ENCODE measurements at regions not wholly inside any gene's neighbourhood (a gene's known extent, or its start where the extent isn't known, plus 50 kb on each side); places are given as distances from the start of the nearest gene placed in this dataset.
A peak's percentile ranks its signal among the peaks of the same experiment; 100 is the strongest.

- H3K27me3 ChIP-seq (ENCODE audit: control insufficient read depth, insufficient read depth, low read length): no peaks in the 10 kb centered on the region
- 85% methylated on average over 2 of the region's 7 CpGs for WGBS (ENCODE audit: insufficient coverage)
- no peaks in the 10 kb centered on the region for H3K36me3 ChIP-seq (ENCODE audit: control insufficient read depth, insufficient read depth, low read length)
- H3K4me3 ChIP-seq (ENCODE audit: low read depth, low read length): no peak overlapping the region
- H3K27ac ChIP-seq (ENCODE audit: low read depth, low read length): no peak overlapping the region
- no peaks in the 10 kb centered on the region for H3K9me3 ChIP-seq (ENCODE audit: control insufficient read depth, insufficient read depth, low read length)
- H3K4me1 ChIP-seq (ENCODE audit: control insufficient read depth, insufficient read depth, low read length): no peaks in the 10 kb centered on the region
- DNase-seq (ENCODE audit: low read depth in 4 of 6, low spot score in 6 of 6): peak in 1 of 6 donors; percentile 47
Measured at GRCh38 chr2:819601-820000, 131.0 kb upstream of the SNTG2 start.

- Histone ChIP-seq H3K9me3 (ENCODE audit: control insufficient read depth, insufficient read depth, low read length) (no peaks in the 10 kb centered on the region), H3K4me3 (ENCODE audit: low read depth, low read length) (no peak overlapping the region), H3K27ac (ENCODE audit: low read depth, low read length) (no peak overlapping the region), H3K27me3 (ENCODE audit: control insufficient read depth, insufficient read depth, low read length) (no peaks in the 10 kb centered on the region), H3K4me1 (ENCODE audit: control insufficient read depth, insufficient read depth, low read length) (no peaks in the 10 kb centered on the region), H3K36me3 (ENCODE audit: control insufficient read depth, insufficient read depth, low read length) (no peaks in the 10 kb centered on the region)
- WGBS (ENCODE audit: insufficient coverage): 87% methylated on average over 12 of the region's 12 CpGs
- DNase-seq (ENCODE audit: low read depth in 4 of 6, low spot score in 6 of 6): no peak
Measured at GRCh38 chr2:819121-819520, 131.5 kb upstream of the SNTG2 start.

- WGBS (ENCODE audit: insufficient coverage): 83% methylated on average over 5 of the region's 6 CpGs
- Histone ChIP-seq H3K4me3 (ENCODE audit: low read depth, low read length) (no peak overlapping the region), H3K9me3 (ENCODE audit: control insufficient read depth, insufficient read depth, low read length) (no peaks in the 10 kb centered on the region), H3K27me3 (ENCODE audit: control insufficient read depth, insufficient read depth, low read length) (no peaks in the 10 kb centered on the region), H3K4me1 (ENCODE audit: control insufficient read depth, insufficient read depth, low read length) (no peaks in the 10 kb centered on the region), H3K27ac (ENCODE audit: low read depth, low read length) (no peak overlapping the region), H3K36me3 (ENCODE audit: control insufficient read depth, insufficient read depth, low read length) (no peaks in the 10 kb centered on the region)
- no peak for DNase-seq (ENCODE audit: low read depth in 4 of 6, low spot score in 6 of 6)
Measured at GRCh38 chr2:817336-818015, 133.2 kb upstream of the SNTG2 start.

- Histone ChIP-seq H3K27me3 (ENCODE audit: control insufficient read depth, insufficient read depth, low read length) (no peaks in the 10 kb centered on the region), H3K27ac (ENCODE audit: low read depth, low read length) (no peak overlapping the region), H3K4me3 (ENCODE audit: low read depth, low read length) (no peak overlapping the region), H3K9me3 (ENCODE audit: control insufficient read depth, insufficient read depth, low read length) (no peaks in the 10 kb centered on the region), H3K36me3 (ENCODE audit: control insufficient read depth, insufficient read depth, low read length) (no peaks in the 10 kb centered on the region), H3K4me1 (ENCODE audit: control insufficient read depth, insufficient read depth, low read length) (no peaks in the 10 kb centered on the region)
- DNase-seq (ENCODE audit: low read depth in 4 of 6, low spot score in 6 of 6): no peak
- 92% methylated on average over 5 of the region's 5 CpGs for WGBS (ENCODE audit: insufficient coverage)
Measured at GRCh38 chr2:816278-816677, 134.4 kb upstream of the SNTG2 start.

GRCh38 chr2:810397-810796, 133.2 kb upstream of the TMEM18 start:
- H3K27me3 ChIP-seq (ENCODE audit: control insufficient read depth, insufficient read depth, low read length): no peaks in the 10 kb centered on the region
- H3K4me3 ChIP-seq (ENCODE audit: low read depth, low read length): no peak overlapping the region
- no peaks in the 10 kb centered on the region for H3K4me1 ChIP-seq (ENCODE audit: control insufficient read depth, insufficient read depth, low read length)
- no peak for DNase-seq (ENCODE audit: low read depth in 4 of 6, low spot score in 6 of 6)
- no peaks in the 10 kb centered on the region for H3K9me3 ChIP-seq (ENCODE audit: control insufficient read depth, insufficient read depth, low read length)
- 42% methylated on average over 1 of the region's 1 CpG for WGBS (ENCODE audit: insufficient coverage)
- H3K27ac ChIP-seq (ENCODE audit: low read depth, low read length): no peak overlapping the region
- no peaks in the 10 kb centered on the region for H3K36me3 ChIP-seq (ENCODE audit: control insufficient read depth, insufficient read depth, low read length)

GRCh38 chr2:807300-807699, 130.1 kb upstream of the TMEM18 start:
- no peak for DNase-seq (ENCODE audit: low read depth in 4 of 6, low spot score in 6 of 6)
- Histone ChIP-seq H3K27me3 (ENCODE audit: control insufficient read depth, insufficient read depth, low read length) (no peaks in the 10 kb centered on the region), H3K9me3 (ENCODE audit: control insufficient read depth, insufficient read depth, low read length) (no peaks in the 10 kb centered on the region), H3K4me1 (ENCODE audit: control insufficient read depth, insufficient read depth, low read length) (no peaks in the 10 kb centered on the region), H3K27ac (ENCODE audit: low read depth, low read length) (no peak overlapping the region), H3K36me3 (ENCODE audit: control insufficient read depth, insufficient read depth, low read length) (no peaks in the 10 kb centered on the region), H3K4me3 (ENCODE audit: low read depth, low read length) (no peak overlapping the region)
- 95% methylated on average over 5 of the region's 6 CpGs for WGBS (ENCODE audit: insufficient coverage)

- H3K4me3 ChIP-seq (ENCODE audit: low read depth, low read length): no peak overlapping the region
- no peaks in the 10 kb centered on the region for H3K4me1 ChIP-seq (ENCODE audit: control insufficient read depth, insufficient read depth, low read length)
- no peaks in the 10 kb centered on the region for H3K27me3 ChIP-seq (ENCODE audit: control insufficient read depth, insufficient read depth, low read length)
- no peak for DNase-seq (ENCODE audit: low read depth in 4 of 6, low spot score in 6 of 6)
- 77% methylated on average over 3 of the region's 5 CpGs for WGBS (ENCODE audit: insufficient coverage)
- H3K36me3 ChIP-seq (ENCODE audit: control insufficient read depth, insufficient read depth, low read length): no peaks in the 10 kb centered on the region
- H3K9me3 ChIP-seq (ENCODE audit: control insufficient read depth, insufficient read depth, low read length): no peaks in the 10 kb centered on the region
- H3K27ac ChIP-seq (ENCODE audit: low read depth, low read length): no peak overlapping the region
Measured at GRCh38 chr2:805664-806063, 128.5 kb upstream of the TMEM18 start.

GRCh38 chr2:797993-798392, 120.8 kb upstream of the TMEM18 start:
- no peak overlapping the region for H3K27ac ChIP-seq (ENCODE audit: low read depth, low read length)
- DNase-seq (ENCODE audit: low read depth in 4 of 6, low spot score in 6 of 6): no peak
- no peaks in the 10 kb centered on the region for H3K36me3 ChIP-seq (ENCODE audit: control insufficient read depth, insufficient read depth, low read length)
- H3K4me3 ChIP-seq (ENCODE audit: low read depth, low read length): no peak overlapping the region
- H3K27me3 ChIP-seq (ENCODE audit: control insufficient read depth, insufficient read depth, low read length): no peaks in the 10 kb centered on the region
- WGBS (ENCODE audit: insufficient coverage): 61% methylated on average over 2 of the region's 6 CpGs
- no peaks in the 10 kb centered on the region for H3K9me3 ChIP-seq (ENCODE audit: control insufficient read depth, insufficient read depth, low read length)
- peaks cover 11% of the 10 kb centered on the region for H3K4me1 ChIP-seq (ENCODE audit: control insufficient read depth, insufficient read depth, low read length)

GRCh38 chr2:797556-797955, 120.3 kb upstream of the TMEM18 start:
- DNase-seq (ENCODE audit: low read depth in 4 of 6, low spot score in 6 of 6): no peak
- no peak overlapping the region for H3K27ac ChIP-seq (ENCODE audit: low read depth, low read length)
- no peaks in the 10 kb centered on the region for H3K36me3 ChIP-seq (ENCODE audit: control insufficient read depth, insufficient read depth, low read length)
- H3K4me3 ChIP-seq (ENCODE audit: low read depth, low read length): no peak overlapping the region
- 72% methylated on average over 6 of the region's 8 CpGs for WGBS (ENCODE audit: insufficient coverage)
- no peaks in the 10 kb centered on the region for H3K9me3 ChIP-seq (ENCODE audit: control insufficient read depth, insufficient read depth, low read length)
- H3K27me3 ChIP-seq (ENCODE audit: control insufficient read depth, insufficient read depth, low read length): no peaks in the 10 kb centered on the region
- peaks cover 11% of the 10 kb centered on the region for H3K4me1 ChIP-seq (ENCODE audit: control insufficient read depth, insufficient read depth, low read length)

- H3K9me3 ChIP-seq (ENCODE audit: control insufficient read depth, insufficient read depth, low read length): no peaks in the 10 kb centered on the region
- no peak for DNase-seq (ENCODE audit: low read depth in 4 of 6, low spot score in 6 of 6)
- H3K4me1 ChIP-seq (ENCODE audit: control insufficient read depth, insufficient read depth, low read length): peaks cover 11% of the 10 kb centered on the region
- H3K27ac ChIP-seq (ENCODE audit: low read depth, low read length): no peak overlapping the region
- H3K27me3 ChIP-seq (ENCODE audit: control insufficient read depth, insufficient read depth, low read length): no peaks in the 10 kb centered on the region
- WGBS (ENCODE audit: insufficient coverage): 91% methylated on average over 16 of the region's 24 CpGs
- H3K36me3 ChIP-seq (ENCODE audit: control insufficient read depth, insufficient read depth, low read length): no peaks in the 10 kb centered on the region
- no peak overlapping the region for H3K4me3 ChIP-seq (ENCODE audit: low read depth, low read length)
Measured at GRCh38 chr2:796141-796985, 119.2 kb upstream of the TMEM18 start.

Measured in spinal cord (tissue), 9 donors.